K562 (cell line): ENCODE measurements at regions not wholly inside any gene's neighbourhood (a gene's known extent, or its start where the extent isn't known, plus 50 kb on each side); places are given as distances from the start of the nearest gene placed in this dataset.
A peak's percentile ranks its signal among the peaks of the same experiment; 100 is the strongest.

ENCODE experiments used
- ATAC-seq: fragments of 200-7000 bp; cut with Tn5 transposase; 3 replicates; pipeline ENCODE4 v1.9.1; 2020; ENCODE audit warnings: moderate library complexity
- BruUV-seq: library from RNA; stranded (reverse); fragments of 400-500 nt; replicated peaks from 2 replicates; lab custom pipeline; 2021; lab: Mats Ljungman, UMichigan
- CTCF ChIA-PET: fragments of 300-600 bp; formaldehyde crosslinking; extraction: SDS; loops from one replicate; lab custom pipeline; 2021; ENCODE audit warnings: low intra/inter-chr PET ratio; lab: Yijun Ruan, JAX
- POLR2A ChIA-PET: fragments of 300-600, 350-650 bp; sonication (Branson Sonifier 250); formaldehyde crosslinking; extraction: SDS; loops from one replicate; lab custom pipeline; 2021; ENCODE audit warnings: antibody characterized with exemption, inconsistent platforms; lab: Yijun Ruan, JAX
- DNase-seq, 4 experiments: peaks; one replicate each; pipeline versions ENCODE4 v3.0.0 to v3.0.0-alpha.2; 2011 to 2018; ENCODE audit warnings: low spot score in 3 of 4, mixed read lengths in 3 of 4; ENCODE audit errors: extremely low read depth in 1 of 4
- FAIRE-seq: peaks from 2 replicates; lab custom pipeline; 2011; peaks lifted over from hg19 to GRCh38; lab: Jason Lieb, UNC
- H2AFZ ChIP-seq: 2 replicates; pipeline ENCODE4 v1.6.0; 2011; ENCODE audit warnings: low read depth, low read length, control low read depth, inconsistent platforms
- H3K27ac ChIP-seq: fragments of 200-600 bp; 3 replicates; pipeline ENCODE4 v1.8.0; 2011; ENCODE audit warnings: low read depth, mild to moderate bottlenecking, control low read depth, inconsistent platforms, low read length, moderate library complexity, mixed read lengths; ENCODE audit errors: extremely low read depth
- H3K27me3 ChIP-seq, 2 experiments: fragments of 300-600 bp in 1 of 2; 2 replicates in 1 of 2; 3 replicates in 1 of 2; pipeline versions ENCODE4 v1.6.0 to v1.8.0; 2011; ENCODE audit warnings: inconsistent platforms in 2 of 2, low read length in 2 of 2, mild to moderate bottlenecking in 1 of 2, mixed read lengths in 1 of 2, moderate library complexity in 1 of 2; ENCODE audit not compliant: control insufficient read depth in 2 of 2, insufficient read depth in 2 of 2
- H3K36me3 ChIP-seq: fragments of 300-600 bp; 3 replicates; pipeline ENCODE4 v1.8.0; 2011; ENCODE audit warnings: mild to moderate bottlenecking, low read length, inconsistent platforms; ENCODE audit not compliant: control insufficient read depth, insufficient read depth
- H3K4me1 ChIP-seq, 2 experiments: fragments of 200-600 bp in 1 of 2; replicated peaks in 1 of 2; 2 replicates in 1 of 2; 3 replicates in 1 of 2; pipeline versions ENCODE4 v1.5.1 to v1.8.0; 2011; ENCODE audit warnings: inconsistent platforms in 2 of 2, low read length in 2 of 2, mild to moderate bottlenecking in 1 of 2, mixed read lengths in 1 of 2, moderate library complexity in 1 of 2; ENCODE audit not compliant: control insufficient read depth in 2 of 2, insufficient read depth in 2 of 2
- H3K4me2 ChIP-seq: 2 replicates; pipeline ENCODE4 v1.6.1; 2011; ENCODE audit warnings: low read length, control low read depth, inconsistent platforms, mixed read lengths; ENCODE audit not compliant: insufficient read depth
- H3K4me3 ChIP-seq: fragments of 200-600 bp; sonication (generic), shearing (Covaris generic); 2 replicates; pipeline ENCODE4 v1.5.1; 2016; ENCODE audit warnings: control low read depth, inconsistent platforms
- H3K79me2 ChIP-seq: fragments of 200-600 bp; 3 replicates; pipeline ENCODE4 v1.8.0; 2011; ENCODE audit warnings: low read length, inconsistent platforms; ENCODE audit not compliant: control insufficient read depth, insufficient read depth
- H3K9ac ChIP-seq, 2 experiments: 2 replicates each; pipeline versions ENCODE4 v1.6.0 to v1.6.1; 2011; ENCODE audit warnings: low read depth in 2 of 2, low read length in 2 of 2, control low read depth in 1 of 2, inconsistent platforms in 1 of 2, mild to moderate bottlenecking in 1 of 2, mixed read lengths in 1 of 2; ENCODE audit not compliant: insufficient read depth in 1 of 2
- H3K9me1 ChIP-seq: one replicate; pipeline ENCODE4 v1.6.0; 2011; ENCODE audit warnings: inconsistent platforms, mild to moderate bottlenecking, low read length, moderate library complexity; ENCODE audit not compliant: control insufficient read depth, insufficient read depth
- H3K9me3 ChIP-seq: replicated peaks from 2 replicates; pipeline ENCODE4 v1.5.1; 2011; ENCODE audit warnings: low read depth, low read length, inconsistent platforms; ENCODE audit not compliant: control insufficient read depth, insufficient read depth
- H4K20me1 ChIP-seq: replicated peaks from 2 replicates; pipeline ENCODE4 v1.6.1; 2011; ENCODE audit warnings: low read length, inconsistent platforms, mixed read lengths; ENCODE audit not compliant: control insufficient read depth, insufficient read depth
- NFIC ChIP-seq: fragments of 450-650 bp; IDR thresholded peaks from 2 replicates; pipeline ENCODE4 v1.6.1; 2017; ENCODE audit warnings: mild to moderate bottlenecking, inconsistent platforms
- NR2C1 ChIP-seq, 2 experiments: fragments of 450-650 bp; IDR thresholded peaks; 2 replicates each; pipeline ENCODE4 v1.6.1; 2017; ENCODE audit warnings: mild to moderate bottlenecking in 2 of 2, antibody characterized with exemption in 1 of 2, inconsistent platforms in 1 of 2, missing compliant biosample characterization in 1 of 2, missing genetic modification characterization in 1 of 2
- TBP ChIP-seq: optimal IDR thresholded peaks from 2 replicates; pipeline ENCODE3; 2011; ENCODE audit warnings: low read depth, low read length, improper control_type of control experiment
- ZNF124 ChIP-seq: sonication (generic); formaldehyde crosslinking; IDR thresholded peaks from 2 replicates; pipeline ENCODE4 v1.8.1; 2022; ENCODE audit warnings: missing genetic modification reagents
- ZNF263 ChIP-seq: sonication (generic); formaldehyde crosslinking; IDR thresholded peaks from 2 replicates; pipeline ENCODE4 v1.8.0; 2022; ENCODE audit warnings: mild to moderate bottlenecking, missing genetic modification reagents, borderline replicate concordance
- WGBS: fragments of 100-300 bp; shearing (Covaris generic); methylation state at CpG from one replicate; pipeline ENCODE4 v1.1.6; 2016; ENCODE audit warnings: low coverage, mixed read lengths; ENCODE audit not compliant: insufficient coverage; ENCODE audit errors: missing lambda C conversion rate; 5-methylcytosine and 5-hydroxymethylcytosine counted together
- in situ Hi-C: fragments of 300-500 bp; cut with MboI; formaldehyde crosslinking; loops from 4 replicates; pipeline ENCODE4 v1.15.0; 2018; ENCODE audit warnings: inconsistent platforms, mixed read lengths
- intact Hi-C: fragments of 100-400 bp; cut with micrococcal nuclease; formaldehyde crosslinking; loops from 2 replicates; pipeline ENCODE4 v1.14.2; 2022
- TF ChIP-seq, protein P1 (sequence below), 3 experiments: fragments of 200-800 bp in 1 of 3; fragments of 250-450 bp in 1 of 3; fragments of 450-650 bp in 1 of 3; sonication (Bioruptor Pico) in 1 of 3; sonication (Bioruptor generic) in 1 of 3; formaldehyde crosslinking in 1 of 3; IDR thresholded peaks; 2 replicates each; pipeline versions ENCODE4 v1.6.1 to v1.8.0; 2016 to 2022; ENCODE audit warnings: mild to moderate bottlenecking in 2 of 3, missing genetic modification characterization in 2 of 3, missing compliant biosample characterization in 1 of 3, moderate library complexity in 1 of 3
- TF ChIP-seq, protein P2 (sequence below): fragments of 250-450 bp; sonication (Bioruptor Pico); IDR thresholded peaks from 2 replicates; pipeline ENCODE4 v1.4.0; 2020; ENCODE audit warnings: mild to moderate bottlenecking, moderate library complexity
- TF ChIP-seq, protein P3 (sequence below): sonication (generic); formaldehyde crosslinking; IDR thresholded peaks from 2 replicates; pipeline ENCODE4 v1.8.0; 2022; ENCODE audit warnings: missing genetic modification reagents, mild to moderate bottlenecking, moderate library complexity, borderline replicate concordance
- TF ChIP-seq, protein P4 (sequence below): IDR thresholded peaks from 3 replicates; pipeline ENCODE4 v1.6.1; 2011; ENCODE audit warnings: borderline replicate concordance, mild to moderate bottlenecking; ENCODE audit not compliant: insufficient read length, insufficient read depth
- TF ChIP-seq, protein P5 (sequence below): fragments of 450-650 bp; IDR thresholded peaks from 2 replicates; pipeline ENCODE4 v1.6.1; 2016; ENCODE audit warnings: antibody characterized with exemption

DNA sequence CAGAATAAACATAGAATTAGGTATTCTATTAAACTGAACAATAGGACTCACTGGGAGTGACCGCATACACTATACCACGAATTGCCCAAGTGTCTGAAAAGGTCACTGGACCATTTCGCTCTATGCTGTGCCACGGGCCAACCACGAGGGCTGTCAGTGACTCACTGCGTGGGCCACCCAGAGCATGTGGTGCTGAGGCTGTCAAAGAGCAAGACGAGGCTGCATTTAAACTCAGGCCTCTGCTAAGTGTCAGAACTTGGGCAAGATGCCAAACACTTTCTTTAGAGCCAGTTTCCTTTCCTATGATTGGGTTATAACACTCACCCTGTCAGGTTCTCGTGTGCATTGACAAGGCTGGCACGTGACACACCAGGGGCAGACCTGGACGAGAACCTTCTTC, 97.5 kb downstream of the SH3YL1 start:
- intact Hi-C loops, result no loop called here
- in situ Hi-C loops, result no loop called here
- DNase-seq (peak in 1 of 4 experiments; percentile 2), ATAC-seq (no peak), FAIRE-seq (no peak)
- no peak overlapping the region for H2AFZ ChIP-seq
- H3K79me2 ChIP-seq, result no peaks in the 10 kb centered on the region
- WGBS, result 1% methylated on average over 9 of the region's 10 CpGs
- H3K36me3 ChIP-seq, result no peaks in the 10 kb centered on the region
- H3K4me3 ChIP-seq, result no peak overlapping the region
- no peak overlapping the region for H3K27ac ChIP-seq
- ChIA-PET CTCF (no interaction called here), POLR2A (no interaction called here)
- no peaks in the 10 kb centered on the region for H3K4me1 ChIP-seq
- 0 out of 5 replicates have a peak, but pooled peaks cover 0 to 1% of the 10 kb centered on the region in 2 experiments for H3K27me3 ChIP-seq
- no peak overlapping the region for H3K9ac ChIP-seq
- no peaks in the 10 kb centered on the region for H4K20me1 ChIP-seq
- no TSS peak for BruUV-seq
- no peak overlapping the region for H3K4me2 ChIP-seq
- H3K9me1 ChIP-seq, result no peaks in the 10 kb centered on the region
- no peaks in the 10 kb centered on the region for H3K9me3 ChIP-seq
- peak; percentile 34; the same call in 1 of the 2 replicates for TF ChIP-seq NFIC
- TF ChIP-seq, protein P1, sequence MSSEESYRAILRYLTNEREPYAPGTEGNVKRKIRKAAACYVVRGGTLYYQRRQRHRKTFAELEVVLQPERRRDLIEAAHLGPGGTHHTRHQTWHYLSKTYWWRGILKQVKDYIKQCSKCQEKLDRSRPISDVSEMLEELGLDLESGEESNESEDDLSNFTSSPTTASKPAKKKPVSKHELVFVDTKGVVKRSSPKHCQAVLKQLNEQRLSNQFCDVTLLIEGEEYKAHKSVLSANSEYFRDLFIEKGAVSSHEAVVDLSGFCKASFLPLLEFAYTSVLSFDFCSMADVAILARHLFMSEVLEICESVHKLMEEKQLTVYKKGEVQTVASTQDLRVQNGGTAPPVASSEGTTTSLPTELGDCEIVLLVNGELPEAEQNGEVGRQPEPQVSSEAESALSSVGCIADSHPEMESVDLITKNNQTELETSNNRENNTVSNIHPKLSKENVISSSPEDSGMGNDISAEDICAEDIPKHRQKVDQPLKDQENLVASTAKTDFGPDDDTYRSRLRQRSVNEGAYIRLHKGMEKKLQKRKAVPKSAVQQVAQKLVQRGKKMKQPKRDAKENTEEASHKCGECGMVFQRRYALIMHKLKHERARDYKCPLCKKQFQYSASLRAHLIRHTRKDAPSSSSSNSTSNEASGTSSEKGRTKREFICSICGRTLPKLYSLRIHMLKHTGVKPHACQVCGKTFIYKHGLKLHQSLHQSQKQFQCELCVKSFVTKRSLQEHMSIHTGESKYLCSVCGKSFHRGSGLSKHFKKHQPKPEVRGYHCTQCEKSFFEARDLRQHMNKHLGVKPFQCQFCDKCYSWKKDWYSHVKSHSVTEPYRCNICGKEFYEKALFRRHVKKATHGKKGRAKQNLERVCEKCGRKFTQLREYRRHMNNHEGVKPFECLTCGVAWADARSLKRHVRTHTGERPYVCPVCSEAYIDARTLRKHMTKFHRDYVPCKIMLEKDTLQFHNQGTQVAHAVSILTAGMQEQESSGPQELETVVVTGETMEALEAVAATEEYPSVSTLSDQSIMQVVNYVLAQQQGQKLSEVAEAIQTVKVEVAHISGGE (CRISPR knock-in tag; IDR thresholded peaks at IDR 0.05), result no peak
- TF ChIP-seq, protein P2, sequence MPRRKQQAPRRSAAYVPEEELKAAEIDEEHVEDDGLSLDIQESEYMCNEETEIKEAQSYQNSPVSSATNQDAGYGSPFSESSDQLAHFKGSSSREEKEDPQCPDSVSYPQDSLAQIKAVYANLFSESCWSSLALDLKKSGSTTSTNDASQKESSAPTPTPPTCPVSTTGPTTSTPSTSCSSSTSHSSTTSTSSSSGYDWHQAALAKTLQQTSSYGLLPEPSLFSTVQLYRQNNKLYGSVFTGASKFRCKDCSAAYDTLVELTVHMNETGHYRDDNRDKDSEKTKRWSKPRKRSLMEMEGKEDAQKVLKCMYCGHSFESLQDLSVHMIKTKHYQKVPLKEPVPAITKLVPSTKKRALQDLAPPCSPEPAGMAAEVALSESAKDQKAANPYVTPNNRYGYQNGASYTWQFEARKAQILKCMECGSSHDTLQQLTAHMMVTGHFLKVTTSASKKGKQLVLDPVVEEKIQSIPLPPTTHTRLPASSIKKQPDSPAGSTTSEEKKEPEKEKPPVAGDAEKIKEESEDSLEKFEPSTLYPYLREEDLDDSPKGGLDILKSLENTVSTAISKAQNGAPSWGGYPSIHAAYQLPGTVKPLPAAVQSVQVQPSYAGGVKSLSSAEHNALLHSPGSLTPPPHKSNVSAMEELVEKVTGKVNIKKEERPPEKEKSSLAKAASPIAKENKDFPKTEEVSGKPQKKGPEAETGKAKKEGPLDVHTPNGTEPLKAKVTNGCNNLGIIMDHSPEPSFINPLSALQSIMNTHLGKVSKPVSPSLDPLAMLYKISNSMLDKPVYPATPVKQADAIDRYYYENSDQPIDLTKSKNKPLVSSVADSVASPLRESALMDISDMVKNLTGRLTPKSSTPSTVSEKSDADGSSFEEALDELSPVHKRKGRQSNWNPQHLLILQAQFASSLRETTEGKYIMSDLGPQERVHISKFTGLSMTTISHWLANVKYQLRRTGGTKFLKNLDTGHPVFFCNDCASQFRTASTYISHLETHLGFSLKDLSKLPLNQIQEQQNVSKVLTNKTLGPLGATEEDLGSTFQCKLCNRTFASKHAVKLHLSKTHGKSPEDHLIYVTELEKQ (CRISPR knock-in tag), result no peak
- TF ChIP-seq, protein P3, sequence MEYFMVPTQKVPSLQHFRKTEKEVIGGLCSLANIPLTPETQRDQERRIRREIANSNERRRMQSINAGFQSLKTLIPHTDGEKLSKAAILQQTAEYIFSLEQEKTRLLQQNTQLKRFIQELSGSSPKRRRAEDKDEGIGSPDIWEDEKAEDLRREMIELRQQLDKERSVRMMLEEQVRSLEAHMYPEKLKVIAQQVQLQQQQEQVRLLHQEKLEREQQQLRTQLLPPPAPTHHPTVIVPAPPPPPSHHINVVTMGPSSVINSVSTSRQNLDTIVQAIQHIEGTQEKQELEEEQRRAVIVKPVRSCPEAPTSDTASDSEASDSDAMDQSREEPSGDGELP (CRISPR knock-in tag), result no peak
- TF ChIP-seq, protein P4, sequence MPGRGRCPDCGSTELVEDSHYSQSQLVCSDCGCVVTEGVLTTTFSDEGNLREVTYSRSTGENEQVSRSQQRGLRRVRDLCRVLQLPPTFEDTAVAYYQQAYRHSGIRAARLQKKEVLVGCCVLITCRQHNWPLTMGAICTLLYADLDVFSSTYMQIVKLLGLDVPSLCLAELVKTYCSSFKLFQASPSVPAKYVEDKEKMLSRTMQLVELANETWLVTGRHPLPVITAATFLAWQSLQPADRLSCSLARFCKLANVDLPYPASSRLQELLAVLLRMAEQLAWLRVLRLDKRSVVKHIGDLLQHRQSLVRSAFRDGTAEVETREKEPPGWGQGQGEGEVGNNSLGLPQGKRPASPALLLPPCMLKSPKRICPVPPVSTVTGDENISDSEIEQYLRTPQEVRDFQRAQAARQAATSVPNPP, result no peak
- no peak for TF ChIP-seq ZNF263 (CRISPR knock-in tag)
- no peak for TF ChIP-seq TBP
- TF ChIP-seq NR2C1 (IDR thresholded peaks at IDR 0.05), result no peak
- no peak for TF ChIP-seq NR2C1 (tag; IDR thresholded peaks at IDR 0.05)
- TF ChIP-seq, protein P5, sequence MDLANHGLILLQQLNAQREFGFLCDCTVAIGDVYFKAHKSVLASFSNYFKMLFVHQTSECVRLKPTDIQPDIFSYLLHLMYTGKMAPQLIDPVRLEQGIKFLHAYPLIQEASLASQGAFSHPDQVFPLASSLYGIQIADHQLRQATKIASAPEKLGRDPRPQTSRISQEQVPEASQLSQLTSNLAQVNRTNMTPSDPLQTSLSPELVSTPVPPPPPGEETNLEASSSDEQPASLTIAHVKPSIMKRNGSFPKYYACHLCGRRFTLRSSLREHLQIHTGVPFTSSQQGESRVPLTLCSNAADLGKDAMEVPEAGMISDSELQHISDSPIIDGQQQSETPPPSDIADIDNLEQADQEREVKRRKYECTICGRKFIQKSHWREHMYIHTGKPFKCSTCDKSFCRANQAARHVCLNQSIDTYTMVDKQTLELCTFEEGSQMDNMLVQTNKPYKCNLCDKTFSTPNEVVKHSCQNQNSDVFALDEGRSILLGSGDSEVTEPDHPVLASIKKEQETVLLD, result no peak
- no peak for TF ChIP-seq ZNF124 (CRISPR knock-in tag)
